Urinary bladder (tissue), 3 donors: ENCODE measurements at regions not wholly inside any gene's neighbourhood (a gene's known extent, or its start where the extent isn't known, plus 50 kb on each side); places are given as distances from the start of the nearest gene placed in this dataset.

Experiments used
- DNase-seq: peaks from one replicate; pipeline ENCODE4 v3.0.0-alpha.2; 2015; ENCODE audit errors: extremely low spot score
- H3K27ac ChIP-seq: one replicate; pipeline ENCODE4 v1.5.1; 2013; ENCODE audit warnings: low read depth, mild to moderate bottlenecking, moderate library complexity
- H3K36me3 ChIP-seq: one replicate; pipeline ENCODE4 v1.6.1; 2013; ENCODE audit warnings: mild to moderate bottlenecking, moderate library complexity; ENCODE audit not compliant: insufficient read depth
- H3K4me1 ChIP-seq: one replicate; pipeline ENCODE4 v1.6.1; 2013; ENCODE audit warnings: mild to moderate bottlenecking, moderate library complexity; ENCODE audit not compliant: insufficient read depth
- H3K4me3 ChIP-seq: one replicate; pipeline ENCODE4 v1.5.1; 2013; ENCODE audit warnings: low read depth, low read length
- WGBS: extraction: QIAGEN DNeasy Blood & Tissue Kit; methylation state at CpG from one replicate; pipeline ENCODE4 v1.1.7; 2013; 5-methylcytosine and 5-hydroxymethylcytosine counted together
- donor health status: healthy with polysubstance abuse.
- donor health status: healthy.

DNA sequence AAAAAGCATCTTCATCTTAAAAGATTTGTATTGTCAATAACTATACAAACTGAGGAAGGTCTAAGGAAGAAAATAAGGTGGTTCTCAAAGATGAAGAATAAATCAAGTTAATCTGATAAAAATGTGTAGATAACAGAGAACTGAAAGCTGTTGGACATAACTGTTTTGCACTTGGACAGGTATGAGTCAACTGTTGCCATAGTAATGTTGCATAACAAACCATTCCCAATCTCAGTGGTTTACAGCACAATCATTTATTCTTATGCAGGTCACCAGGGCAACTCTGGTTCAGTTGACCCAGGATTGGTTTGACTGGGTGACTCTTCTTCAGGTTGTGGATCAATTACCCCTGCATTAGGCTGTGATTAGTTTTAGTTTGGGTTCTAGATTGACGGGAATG lies 2197.7 kb downstream of the ARAP2 start:
- 97% methylated on average over 1 of the region's 1 CpG for WGBS

DNA sequence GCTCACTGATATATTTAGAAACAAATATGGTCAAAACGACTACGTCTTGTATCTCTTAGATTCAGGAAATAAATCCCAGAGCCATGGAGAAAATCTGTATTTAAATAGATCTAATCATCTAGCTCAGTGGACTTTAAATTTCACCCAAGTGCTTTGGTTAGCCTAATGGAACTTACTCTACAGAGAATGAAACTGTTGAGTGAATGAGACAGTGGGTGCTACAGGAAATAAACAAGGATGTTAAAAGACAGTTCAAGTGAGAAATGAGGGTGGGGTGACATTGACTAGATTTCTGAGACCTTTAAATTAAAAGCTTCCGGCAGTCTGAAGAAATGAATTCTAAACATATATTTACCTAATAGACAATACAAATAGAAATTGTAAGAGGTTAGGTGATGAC lies 2197.0 kb downstream of the ARAP2 start:
- no peak overlapping the region for H3K27ac ChIP-seq
- no peak overlapping the region for H3K4me3 ChIP-seq
- no peak for DNase-seq
- 62% methylated on average over 3 of the region's 3 CpGs for WGBS
- no peaks in the 10 kb centered on the region for H3K36me3 ChIP-seq
- H3K4me1 ChIP-seq, result no peaks in the 10 kb centered on the region

More for the DNA sequence above, 2197.7 kb downstream of the ARAP2 start:
- H3K4me3 ChIP-seq, result no peak overlapping the region
- no peak overlapping the region for H3K27ac ChIP-seq
- DNase-seq, result no peak
- no peaks in the 10 kb centered on the region for H3K4me1 ChIP-seq
- H3K36me3 ChIP-seq, result no peaks in the 10 kb centered on the region

DNA sequence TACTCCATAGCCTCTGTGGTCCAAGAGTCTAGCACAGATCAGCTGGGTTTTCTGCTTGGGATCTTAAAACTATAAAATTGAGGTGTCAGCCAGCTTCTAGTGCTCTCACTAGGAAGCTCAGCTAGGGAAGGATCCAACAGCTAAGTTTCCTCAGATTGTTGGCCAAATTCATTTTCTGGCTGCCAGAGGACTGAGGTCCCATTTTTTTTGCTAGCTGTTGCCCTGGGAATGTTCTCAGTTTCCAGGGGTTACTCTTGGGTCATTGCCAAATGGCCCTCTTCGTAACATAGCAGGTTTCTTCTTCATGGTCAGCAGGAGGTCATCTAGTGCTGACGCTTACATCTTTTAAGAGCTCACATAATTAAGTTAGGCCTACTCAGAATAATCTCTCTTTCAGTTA lies 2178.2 kb downstream of the ARAP2 start:
- H3K36me3 ChIP-seq, result no peaks in the 10 kb centered on the region
- H3K27ac ChIP-seq, result no peak overlapping the region
- no peaks in the 10 kb centered on the region for H3K4me1 ChIP-seq
- 74% methylated on average over 2 of the region's 2 CpGs for WGBS
- H3K4me3 ChIP-seq, result no peak overlapping the region
- no peak for DNase-seq

DNA sequence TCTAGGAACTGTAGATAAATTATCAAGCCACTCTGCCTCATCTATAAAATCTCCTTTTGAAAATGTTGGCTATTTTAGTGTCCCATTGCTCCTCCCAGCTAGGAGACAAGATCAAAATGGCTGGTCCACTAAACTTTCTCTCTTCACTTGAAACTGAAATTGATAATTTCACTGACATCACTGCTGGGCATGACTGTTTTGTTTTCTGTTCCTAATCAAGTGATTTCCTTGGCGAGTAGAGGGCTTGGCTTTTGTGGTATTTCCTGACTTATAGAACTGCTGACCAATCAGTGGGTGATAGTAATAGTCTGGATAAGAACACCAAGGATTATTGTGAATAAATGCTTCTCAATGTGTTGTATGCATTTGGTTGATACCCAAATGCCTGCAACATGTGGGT lies 2152.9 kb downstream of the ARAP2 start:
- WGBS, result 68% methylated on average over 1 of the region's 1 CpG
- DNase-seq, result no peak
- Histone ChIP-seq H3K4me3 (no peak overlapping the region), H3K36me3 (no peaks in the 10 kb centered on the region), H3K4me1 (no peaks in the 10 kb centered on the region), H3K27ac (no peak overlapping the region)

DNA sequence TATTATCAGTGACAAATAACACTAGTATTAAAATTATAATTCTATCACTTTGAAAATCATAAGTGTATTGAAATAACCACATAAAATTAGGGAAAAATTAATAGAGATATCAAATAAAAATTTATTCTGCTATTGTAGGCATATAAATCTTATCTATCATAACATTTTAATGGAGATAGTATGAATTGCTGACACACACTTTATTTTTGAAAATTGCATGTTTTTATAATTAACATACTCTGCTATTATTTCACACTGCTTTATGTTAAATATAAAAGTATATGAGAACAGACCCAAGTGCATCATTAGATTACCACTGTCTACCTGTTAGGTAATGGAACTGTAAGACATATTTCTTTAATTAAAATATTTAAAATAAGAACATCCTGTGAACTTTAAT lies 2150.2 kb downstream of the ARAP2 start:
- Histone ChIP-seq H3K4me1 (no peaks in the 10 kb centered on the region), H3K36me3 (no peaks in the 10 kb centered on the region), H3K4me3 (no peak overlapping the region), H3K27ac (no peak overlapping the region)
- no peak for DNase-seq

DNA sequence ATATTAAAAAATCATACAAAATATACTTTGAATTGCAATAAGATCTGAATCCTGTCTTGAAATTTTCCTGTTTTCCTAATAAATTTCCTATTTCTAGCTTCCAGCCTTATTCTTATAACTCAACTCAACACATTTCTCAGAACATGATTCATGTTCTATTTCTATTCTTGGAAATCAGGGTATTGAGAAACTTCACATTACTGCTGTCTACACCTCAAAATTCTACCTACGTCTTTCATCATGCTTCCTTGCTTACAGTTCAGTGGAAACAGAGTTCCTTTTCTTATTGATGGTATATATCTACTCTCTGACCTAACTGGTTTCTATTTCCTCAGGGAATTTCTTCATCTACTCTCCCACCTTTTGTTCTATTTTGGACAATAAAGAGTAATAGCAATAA lies 2139.0 kb downstream of the ARAP2 start:
- Histone ChIP-seq H3K27ac (no peak overlapping the region), H3K36me3 (no peaks in the 10 kb centered on the region), H3K4me1 (no peaks in the 10 kb centered on the region), H3K4me3 (no peak overlapping the region)
- WGBS, result 84% methylated on average over 1 of the region's 1 CpG
- DNase-seq, result no peak

DNA sequence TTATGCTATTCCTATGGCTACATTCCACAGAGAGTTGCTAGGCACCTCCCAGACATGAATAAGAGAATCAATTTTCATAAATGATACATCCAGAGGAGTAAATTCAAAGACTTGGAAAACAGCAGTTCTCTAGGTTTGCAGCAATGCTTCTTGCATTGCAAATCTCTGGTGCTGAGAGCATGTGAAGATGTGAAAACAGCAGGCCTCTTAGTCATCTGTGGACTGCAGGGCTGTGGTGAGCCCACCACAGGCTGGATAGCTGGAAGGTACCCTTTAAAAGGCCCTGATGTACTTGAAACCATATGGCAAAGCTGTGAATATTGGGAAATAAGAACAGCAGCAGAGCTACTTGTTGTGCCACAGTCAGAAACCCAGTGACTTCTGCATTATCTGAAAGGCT lies 2135.9 kb downstream of the ARAP2 start:
- H3K4me1 ChIP-seq, result no peaks in the 10 kb centered on the region
- H3K36me3 ChIP-seq, result no peaks in the 10 kb centered on the region
- no peak overlapping the region for H3K27ac ChIP-seq
- no peak overlapping the region for H3K4me3 ChIP-seq
- no peak for DNase-seq

DNA sequence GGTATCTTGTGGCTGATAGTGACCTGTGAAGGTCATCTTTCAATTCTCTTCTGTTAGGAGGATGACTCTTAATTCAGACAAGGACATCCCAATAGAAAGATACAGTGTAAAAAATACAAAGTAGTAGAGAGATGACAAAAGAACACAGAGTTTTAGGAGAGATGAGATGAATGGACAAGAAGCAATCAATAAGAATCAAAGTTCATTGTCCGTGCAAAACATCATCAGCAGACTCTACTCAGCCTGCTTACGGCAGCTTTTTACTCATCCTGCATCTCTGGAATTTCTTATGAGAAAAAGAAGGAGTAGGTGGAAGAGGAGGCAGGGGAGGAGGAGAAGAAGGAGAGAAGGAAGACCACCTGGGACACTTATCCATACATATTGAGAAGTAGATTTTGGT lies 2131.7 kb downstream of the ARAP2 start:
- 89% methylated on average over 2 of the region's 2 CpGs for WGBS

DNA sequence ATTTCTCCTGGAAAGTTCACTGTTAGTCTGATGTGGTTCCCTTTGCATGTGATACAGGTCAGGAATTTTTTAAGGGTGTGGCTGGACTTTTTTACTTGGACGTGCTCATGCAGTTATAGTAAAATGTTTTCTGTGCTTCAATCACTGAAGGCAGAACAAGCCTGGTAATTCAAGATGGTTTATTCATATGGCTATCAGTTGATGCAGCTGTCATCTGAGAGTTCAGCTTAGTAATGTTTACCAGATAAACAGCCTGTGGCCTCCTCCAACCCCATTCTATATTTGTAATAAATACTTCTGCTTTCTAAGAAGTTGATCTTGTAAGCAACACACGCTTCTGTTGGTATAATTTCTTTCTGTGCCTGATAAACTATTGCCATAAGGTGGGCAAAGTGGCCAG lies 2105.9 kb downstream of the ARAP2 start:
- no peaks in the 10 kb centered on the region for H3K4me1 ChIP-seq
- DNase-seq, result no peak
- no peak overlapping the region for H3K4me3 ChIP-seq
- H3K27ac ChIP-seq, result no peak overlapping the region
- 60% methylated on average over 2 of the region's 2 CpGs for WGBS
- H3K36me3 ChIP-seq, result no peaks in the 10 kb centered on the region

More for the DNA sequence above, 2131.7 kb downstream of the ARAP2 start:
- no peaks in the 10 kb centered on the region for H3K36me3 ChIP-seq
- no peak overlapping the region for H3K4me3 ChIP-seq
- no peak for DNase-seq
- H3K4me1 ChIP-seq, result no peaks in the 10 kb centered on the region
- H3K27ac ChIP-seq, result no peak overlapping the region

DNA sequence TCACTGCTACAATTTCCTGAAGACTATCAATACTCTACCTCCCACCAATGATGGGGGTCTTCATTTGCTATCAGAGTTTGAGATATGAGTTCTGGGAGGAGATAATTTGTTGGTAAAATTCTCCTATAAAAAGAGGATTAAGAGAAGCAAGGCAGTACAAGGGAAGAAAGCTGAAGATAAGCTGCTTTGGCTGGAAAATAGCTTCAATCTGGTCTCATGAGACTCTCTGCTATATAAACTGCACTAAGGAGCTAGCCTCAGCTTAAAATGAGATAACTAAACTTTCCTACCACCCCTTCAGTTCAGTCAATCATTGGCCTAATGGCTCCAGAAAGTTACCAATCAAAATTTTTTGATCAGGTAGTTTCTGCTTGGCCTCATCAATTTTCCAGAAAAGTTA lies 2105.0 kb downstream of the ARAP2 start:
- no peaks in the 10 kb centered on the region for H3K4me1 ChIP-seq
- no peak for DNase-seq
- H3K27ac ChIP-seq, result no peak overlapping the region
- no peaks in the 10 kb centered on the region for H3K36me3 ChIP-seq
- H3K4me3 ChIP-seq, result no peak overlapping the region

DNA sequence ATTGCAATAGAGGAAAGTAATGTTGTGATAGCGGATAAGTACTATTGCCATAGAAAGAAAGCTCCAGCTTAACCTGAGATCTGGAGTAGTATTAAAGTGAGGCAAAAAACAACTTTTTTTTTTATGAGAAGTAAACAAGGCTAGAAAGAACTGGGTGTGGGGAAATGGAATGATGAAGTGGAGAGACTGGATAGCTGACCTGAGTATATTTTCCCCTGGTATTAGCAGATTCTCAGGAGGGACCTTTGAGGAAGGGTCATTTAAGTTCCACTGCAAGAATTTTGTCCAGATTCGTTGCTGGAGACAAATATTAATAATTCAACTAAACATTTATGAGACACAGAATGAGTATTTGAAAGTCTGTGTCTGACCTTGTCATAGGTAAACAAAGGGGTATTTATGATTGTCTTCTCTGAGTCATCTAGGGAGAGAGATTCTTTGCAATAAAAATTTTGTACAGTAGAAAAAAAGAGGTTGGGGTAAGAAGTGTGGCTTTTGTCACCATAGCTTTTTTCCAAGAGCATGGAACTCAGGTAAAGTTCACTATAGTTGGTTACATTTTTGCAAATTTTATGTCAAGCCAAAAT lies 2095.9 kb downstream of the ARAP2 start:
- Histone ChIP-seq H3K27ac (no peak overlapping the region), H3K4me3 (no peak overlapping the region), H3K36me3 (no peaks in the 10 kb centered on the region), H3K4me1 (no peaks in the 10 kb centered on the region)
- no peak for DNase-seq
- 56% methylated on average over 2 of the region's 2 CpGs for WGBS

DNA sequence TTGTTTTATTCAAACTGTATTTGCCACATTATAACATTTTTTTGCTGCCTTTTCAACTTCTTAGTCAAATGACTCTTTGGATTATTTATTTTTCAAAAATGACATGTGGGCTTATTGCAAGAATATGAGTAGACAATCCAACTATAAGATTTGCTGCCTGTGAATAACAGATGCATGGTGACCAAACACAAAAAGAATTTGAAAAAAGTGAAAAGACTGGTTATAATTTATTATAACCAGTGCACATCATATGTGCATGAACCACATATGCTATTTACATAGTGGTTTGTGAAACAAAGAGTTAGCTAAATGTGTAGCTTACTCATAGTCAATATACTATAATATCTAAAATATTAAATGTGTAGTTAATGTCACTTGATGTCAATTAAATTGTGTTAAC lies 2086.8 kb downstream of the ARAP2 start:
- no peak for DNase-seq

DNA sequence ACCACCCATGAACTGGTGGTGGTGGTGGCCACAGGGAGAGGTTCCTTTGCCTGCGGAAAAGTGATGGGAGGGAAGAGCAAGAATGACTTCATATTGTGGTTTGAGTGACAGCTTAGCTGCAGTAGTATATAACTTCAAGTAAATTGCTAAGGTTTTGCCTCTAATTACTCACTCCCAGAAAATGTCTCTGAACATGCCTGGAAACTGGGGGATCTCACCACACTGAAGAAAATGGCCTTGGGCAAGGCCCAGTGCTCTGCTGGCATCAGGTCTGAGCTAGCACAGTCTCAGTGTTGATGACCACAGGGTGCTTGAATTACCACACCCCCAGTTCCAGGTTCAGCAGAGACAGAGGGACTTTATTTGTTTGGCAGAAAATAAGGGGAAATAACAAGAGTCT lies 2085.4 kb downstream of the ARAP2 start:
- H3K36me3 ChIP-seq, result no peaks in the 10 kb centered on the region
- no peak for DNase-seq
- no peak overlapping the region for H3K4me3 ChIP-seq
- WGBS, result 98% methylated on average over 1 of the region's 1 CpG
- H3K27ac ChIP-seq, result no peak overlapping the region
- H3K4me1 ChIP-seq, result no peaks in the 10 kb centered on the region

More for the DNA sequence above, 2086.8 kb downstream of the ARAP2 start:
- Histone ChIP-seq H3K27ac (no peak overlapping the region), H3K4me3 (no peak overlapping the region), H3K36me3 (no peaks in the 10 kb centered on the region), H3K4me1 (no peaks in the 10 kb centered on the region)

DNA sequence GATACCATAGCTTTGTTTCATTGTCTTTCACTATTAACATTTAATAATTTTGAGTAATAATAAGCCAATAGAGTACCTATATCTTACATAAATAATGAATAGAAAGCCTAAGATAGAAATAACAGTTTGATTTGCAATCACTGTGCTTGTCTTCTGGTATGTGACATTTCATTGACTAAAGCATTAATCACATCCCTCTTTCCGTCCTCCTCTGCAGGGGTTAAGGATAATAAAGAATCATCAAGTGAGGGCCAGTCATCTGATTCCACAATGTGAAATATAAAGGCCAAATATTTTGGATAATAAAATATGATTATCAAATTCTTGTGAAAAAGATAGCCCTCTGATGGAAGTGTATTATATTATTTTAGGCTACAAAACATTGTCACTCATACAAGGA lies 2073.4 kb downstream of the ARAP2 start:
- Histone ChIP-seq H3K36me3 (no peaks in the 10 kb centered on the region), H3K4me1 (no peaks in the 10 kb centered on the region), H3K4me3 (no peak overlapping the region), H3K27ac (no peak overlapping the region)
- WGBS, result 68% methylated on average over 1 of the region's 1 CpG
- DNase-seq, result no peak

DNA sequence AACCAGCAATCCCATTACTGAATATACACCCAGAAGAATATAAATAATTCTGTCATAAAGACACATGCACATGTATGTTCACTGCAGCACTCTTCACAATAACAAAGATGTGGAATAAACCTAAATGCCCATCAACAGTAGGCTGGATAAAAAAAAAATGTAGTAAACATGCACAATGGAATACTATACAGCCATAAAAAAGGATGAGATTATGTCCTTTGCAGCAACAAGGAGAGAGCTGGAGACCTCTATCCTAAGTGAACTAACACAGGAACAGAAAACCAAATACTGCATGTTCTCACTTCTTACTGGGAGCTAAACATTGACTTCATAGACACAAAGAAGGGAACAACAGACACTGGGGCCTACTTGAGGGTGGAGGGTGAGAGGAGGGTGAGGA lies 2067.7 kb downstream of the ARAP2 start:
- peaks cover 1% of the 10 kb centered on the region for H3K36me3 ChIP-seq
- H3K4me1 ChIP-seq, result no peaks in the 10 kb centered on the region
- no peak overlapping the region for H3K4me3 ChIP-seq
- no peak for DNase-seq
- H3K27ac ChIP-seq, result no peak overlapping the region
